Skeletal muscle satellite cell (primary cell): ENCODE measurements at regions not wholly inside any gene's neighbourhood (a gene's known extent, or its start where the extent isn't known, plus 50 kb on each side); places are given as distances from the start of the nearest gene placed in this dataset.
A peak's percentile ranks its signal among the peaks of the same experiment; 100 is the strongest.

Experiments
- H3K27me3 ChIP-seq: 2 replicates; pipeline ENCODE4 v1.7.0; 2013; ENCODE audit warnings: low read length; ENCODE audit not compliant: control insufficient read depth, insufficient read depth
- H3K36me3 ChIP-seq: 2 replicates; pipeline ENCODE4 v1.7.0; 2013; ENCODE audit warnings: mild to moderate bottlenecking, control low read depth, low read length; ENCODE audit not compliant: insufficient read depth
- H3K4me1 ChIP-seq: 2 replicates; pipeline ENCODE4 v1.7.0; 2013; ENCODE audit warnings: low read length; ENCODE audit not compliant: control insufficient read depth, insufficient read depth
- H3K4me2 ChIP-seq: 2 replicates; pipeline ENCODE4 v1.7.0; 2013; ENCODE audit warnings: mild to moderate bottlenecking, low read length
- H3K4me3 ChIP-seq: 2 replicates; pipeline ENCODE4 v1.7.0; 2013; ENCODE audit warnings: low read length
- H3K9ac ChIP-seq: 2 replicates; pipeline ENCODE4 v1.7.0; 2013; ENCODE audit warnings: mild to moderate bottlenecking, low read depth, low read length, moderate library complexity
- H3K9me3 ChIP-seq: replicated peaks from 2 replicates; pipeline ENCODE4 v1.7.0; 2013; ENCODE audit warnings: mild to moderate bottlenecking, control low read depth, low read length

DNA sequence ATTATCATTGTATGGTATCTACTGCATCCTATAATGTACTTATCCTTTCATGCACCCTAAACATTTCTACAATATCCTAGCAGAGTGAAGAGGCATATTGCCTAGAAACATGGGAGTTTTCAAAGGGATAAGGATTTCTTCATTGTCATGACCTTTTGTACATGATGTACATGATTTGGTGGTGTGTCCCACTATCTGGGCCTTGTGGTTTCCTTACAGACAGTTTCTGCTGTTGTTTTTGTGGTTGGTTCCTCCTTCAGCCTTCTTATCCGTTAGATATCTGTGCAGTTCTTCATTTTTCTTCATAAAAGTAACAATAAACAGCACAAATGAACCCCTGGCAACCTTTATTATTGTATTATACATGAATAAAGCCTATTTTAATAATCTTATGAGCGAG is 70.4 kb upstream of the BACH1 start:
- Histone ChIP-seq H3K4me2 (no peak overlapping the region), H3K9me3 (no peaks in the 10 kb centered on the region), H3K9ac (no peak overlapping the region), H3K36me3 (no peaks in the 10 kb centered on the region), H3K4me3 (no peak overlapping the region), H3K4me1 (peaks cover 26% of the 10 kb centered on the region), H3K27me3 (no peaks in the 10 kb centered on the region)

GRCh38 chr21:29230551-29231261 is 68.0 kb upstream of the BACH1 start:
- H3K4me3 ChIP-seq: no peak overlapping the region
- H3K36me3 ChIP-seq: no peaks in the 10 kb centered on the region
- H3K27me3 ChIP-seq: no peaks in the 10 kb centered on the region
- peak overlapping the region; percentile 30 for H3K9ac ChIP-seq
- H3K4me2 ChIP-seq: no peak overlapping the region
- no peaks in the 10 kb centered on the region for H3K9me3 ChIP-seq
- peaks cover 34% of the 10 kb centered on the region for H3K4me1 ChIP-seq

DNA sequence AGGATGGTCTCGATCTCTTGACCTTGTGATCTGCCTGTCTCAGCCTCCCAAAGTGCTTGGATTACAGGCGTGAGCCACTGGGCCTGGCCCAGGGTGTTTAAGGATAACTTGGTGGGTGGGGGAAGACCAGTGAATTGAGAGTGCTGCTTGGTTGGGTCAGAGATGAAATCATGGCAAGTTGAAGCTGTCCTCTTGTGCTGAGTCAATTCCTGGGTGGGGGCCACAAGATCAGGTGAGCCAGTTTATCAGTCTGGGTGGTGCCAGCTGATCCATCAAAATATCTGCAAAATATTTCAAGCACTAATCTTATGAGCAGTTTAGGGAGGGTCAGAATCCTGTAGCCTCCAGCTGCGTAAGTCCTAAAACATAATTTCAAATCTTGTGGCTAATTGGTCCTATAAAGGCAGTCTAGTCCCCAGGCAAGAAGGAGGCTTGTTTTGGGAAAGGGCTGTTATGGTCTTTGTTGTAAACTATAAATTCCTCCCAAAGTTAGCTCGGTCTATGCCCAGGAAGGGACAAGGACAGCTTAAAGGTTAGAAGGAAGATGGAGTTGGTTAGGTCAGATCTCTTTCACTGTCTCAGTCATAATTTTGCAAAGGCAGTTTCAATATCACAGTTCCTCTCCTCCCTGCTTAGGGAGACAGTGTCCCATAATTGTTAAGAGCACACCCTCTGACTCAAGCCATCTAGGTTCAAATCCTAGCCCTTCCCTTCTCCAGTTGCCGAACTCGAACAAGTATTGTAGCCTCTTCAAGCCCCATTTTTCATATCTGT is 66.8 kb upstream of the BACH1 start:
- H3K36me3 ChIP-seq: no peaks in the 10 kb centered on the region
- peak overlapping the region; percentile 6 for H3K9ac ChIP-seq
- H3K4me1 ChIP-seq: peaks cover 34% of the 10 kb centered on the region
- H3K9me3 ChIP-seq: no peaks in the 10 kb centered on the region
- H3K27me3 ChIP-seq: no peaks in the 10 kb centered on the region
- H3K4me2 ChIP-seq: no peak overlapping the region
- no peak overlapping the region for H3K4me3 ChIP-seq

DNA sequence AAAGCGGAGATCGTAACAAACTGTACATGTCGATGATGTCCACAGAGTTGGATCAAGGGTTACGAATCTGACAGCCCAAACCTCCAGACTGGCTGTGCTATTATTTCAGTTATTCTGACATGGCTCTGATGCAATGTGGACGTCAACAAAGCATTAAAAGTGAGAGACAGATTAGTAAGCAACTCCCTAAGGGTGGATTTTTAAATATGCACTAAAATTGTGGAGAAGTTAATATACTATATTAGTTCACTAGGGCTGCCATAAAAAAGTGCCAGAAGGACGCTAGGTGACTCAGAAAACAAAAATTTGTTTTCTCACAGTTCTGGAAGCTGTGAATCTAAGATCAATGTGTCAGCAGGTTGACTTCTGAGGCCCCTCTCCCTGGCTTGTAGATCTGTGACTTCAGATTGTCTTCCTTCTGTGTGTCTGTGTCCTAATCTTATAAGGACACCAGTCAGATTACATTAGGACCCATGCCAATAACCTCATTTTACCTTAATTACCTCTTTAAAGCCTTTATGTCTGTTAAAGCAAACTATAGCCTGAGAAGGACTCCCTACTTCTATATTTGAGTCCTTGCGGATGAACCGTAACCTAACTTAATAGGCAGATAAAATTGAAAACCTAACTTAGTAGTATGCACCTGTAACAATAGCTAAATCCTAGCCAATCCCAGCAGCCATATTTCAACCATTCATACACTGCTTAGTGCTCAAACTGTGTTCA is 66.0 kb upstream of the BACH1 start:
- no peaks in the 10 kb centered on the region for H3K36me3 ChIP-seq
- H3K4me2 ChIP-seq: no peak overlapping the region
- H3K9me3 ChIP-seq: no peaks in the 10 kb centered on the region
- H3K4me1 ChIP-seq: peaks cover 37% of the 10 kb centered on the region
- H3K4me3 ChIP-seq: no peak overlapping the region
- H3K9ac ChIP-seq: peak overlapping the region; percentile 15
- H3K27me3 ChIP-seq: no peaks in the 10 kb centered on the region

- Histone ChIP-seq H3K4me3 (no peak overlapping the region), H3K9ac (peak overlapping the region; percentile 15), H3K27me3 (no peaks in the 10 kb centered on the region), H3K36me3 (no peaks in the 10 kb centered on the region), H3K4me1 (peaks cover 40% of the 10 kb centered on the region), H3K9me3 (no peaks in the 10 kb centered on the region), H3K4me2 (no peak overlapping the region)
These were observed 65.5 kb upstream of the BACH1 start for GRCh38 chr21:29233256-29233546.

DNA sequence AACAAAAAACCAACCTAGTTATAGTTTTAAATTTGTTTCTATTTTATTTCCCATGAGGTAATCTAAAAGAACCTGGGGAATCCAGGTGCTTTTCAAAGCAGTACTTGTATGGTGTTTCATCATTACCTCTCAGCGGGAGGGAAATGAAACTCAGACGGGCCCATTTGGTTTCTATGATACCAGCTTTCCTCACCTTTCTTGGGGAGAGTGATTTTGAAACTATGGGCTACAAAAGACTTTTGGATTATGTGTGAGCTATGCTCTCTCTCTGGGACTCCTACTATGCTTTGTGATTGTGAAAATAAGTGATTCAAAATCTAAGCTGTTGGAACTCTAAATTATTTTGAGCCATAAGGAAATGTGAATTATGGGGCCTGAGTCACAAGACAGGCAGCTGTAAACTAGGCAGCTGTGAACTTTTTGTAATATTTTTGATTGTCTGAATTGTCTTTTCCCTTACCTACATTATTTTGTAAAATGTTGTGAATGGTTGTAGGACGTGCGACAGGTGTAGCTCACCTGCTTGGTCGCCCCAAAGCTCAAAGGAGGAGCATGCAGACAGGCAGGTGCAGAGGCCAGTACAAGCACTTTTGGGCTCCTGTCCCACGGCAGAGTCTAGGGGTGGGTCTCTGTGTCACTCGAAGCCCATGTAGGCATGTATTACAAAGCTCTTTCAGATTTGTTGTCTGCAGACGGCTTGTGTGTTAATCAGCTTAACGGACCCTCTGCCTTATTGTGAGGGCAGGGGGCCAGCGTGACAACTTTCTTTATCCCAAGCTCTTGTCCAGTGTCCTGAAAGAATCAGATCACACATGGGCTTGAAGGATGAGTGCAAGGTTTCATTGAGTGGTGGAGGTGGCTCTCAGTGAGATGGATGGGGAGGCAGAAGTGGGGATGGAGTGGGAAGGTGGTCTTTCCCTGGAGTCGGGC is 64.8 kb upstream of the BACH1 start:
- Histone ChIP-seq H3K9ac (no peak overlapping the region), H3K4me2 (no peak overlapping the region), H3K9me3 (no peaks in the 10 kb centered on the region), H3K36me3 (no peaks in the 10 kb centered on the region), H3K4me1 (peaks cover 44% of the 10 kb centered on the region), H3K27me3 (no peaks in the 10 kb centered on the region), H3K4me3 (no peak overlapping the region)

DNA sequence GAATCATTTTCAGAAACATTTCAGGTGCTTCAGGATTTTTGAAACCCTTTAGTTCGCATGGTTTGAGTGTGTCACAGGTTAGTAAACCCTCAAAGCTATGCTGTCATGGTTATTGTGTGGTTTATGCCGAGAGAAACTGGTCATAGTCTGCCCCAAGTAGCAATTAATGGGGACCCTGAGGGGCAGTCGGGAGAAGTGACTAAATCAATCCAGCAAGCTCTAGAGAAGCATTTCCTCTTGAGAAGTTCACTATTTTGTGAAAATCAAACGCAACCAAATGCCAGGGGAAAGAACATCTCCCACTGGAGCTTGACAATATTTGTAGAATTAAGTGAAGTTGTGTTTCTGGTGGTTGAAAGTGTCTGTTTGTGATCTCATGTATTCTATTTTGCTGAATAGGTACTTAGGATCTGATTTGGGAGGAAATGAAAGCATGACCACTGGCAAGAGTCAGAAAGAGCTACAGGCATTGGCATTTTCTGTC is 63.0 kb upstream of the BACH1 start:
- Histone ChIP-seq H3K4me2 (no peak overlapping the region), H3K4me1 (peaks cover 41% of the 10 kb centered on the region), H3K9ac (no peak overlapping the region), H3K9me3 (no peaks in the 10 kb centered on the region), H3K27me3 (no peaks in the 10 kb centered on the region), H3K36me3 (no peaks in the 10 kb centered on the region), H3K4me3 (no peak overlapping the region)

- H3K36me3 ChIP-seq: no peaks in the 10 kb centered on the region
- no peak overlapping the region for H3K9ac ChIP-seq
- no peaks in the 10 kb centered on the region for H3K27me3 ChIP-seq
- H3K4me3 ChIP-seq: no peak overlapping the region
- peaks cover 36% of the 10 kb centered on the region for H3K4me1 ChIP-seq
- H3K9me3 ChIP-seq: no peaks in the 10 kb centered on the region
- no peak overlapping the region for H3K4me2 ChIP-seq
These were observed 62.5 kb upstream of the BACH1 start for GRCh38 chr21:29236201-29236600.

- Histone ChIP-seq H3K9ac (no peak overlapping the region), H3K9me3 (no peaks in the 10 kb centered on the region), H3K36me3 (no peaks in the 10 kb centered on the region), H3K4me2 (no peak overlapping the region), H3K4me1 (peaks cover 27% of the 10 kb centered on the region), H3K27me3 (no peaks in the 10 kb centered on the region), H3K4me3 (no peak overlapping the region)
These were observed 61.3 kb upstream of the BACH1 start for GRCh38 chr21:29237110-29238052.
